Activated T-cell treated with anti-CD3 and anti-CD28 coated beads, Interleukin-2, amount 50 U/mL, for 72 hours (primary cell): ENCODE measurements at regions not wholly inside any gene's neighbourhood (a gene's known extent, or its start where the extent isn't known, plus 50 kb on each side); places are given as distances from the start of the nearest gene placed in this dataset.

Experiments used
- ATAC-seq, 2 donors: fragments of 150-1000 bp; cut with Tn5 transposase; replicated peaks in 1 of 2; 2 replicates each; pipeline ENCODE4 v1.10.0; 2021; ENCODE audit warnings: moderate library complexity in 2 of 2, mild to moderate bottlenecking in 1 of 2
- DNase-seq, 2 donors: peaks; one replicate each; pipeline ENCODE4 v3.0.0; 2021 to 2022; ENCODE audit warnings: mixed read lengths in 1 of 2
- H3K27ac Mint-ChIP-seq: one replicate; pipeline ENCODE4 v1.8.0; 2022; ENCODE audit warnings: mild to moderate bottlenecking, moderate library complexity, mixed read lengths
- H3K27me3 Mint-ChIP-seq: one replicate; pipeline ENCODE4 v1.8.0; 2022; ENCODE audit warnings: low read depth, mixed read lengths
- H3K36me3 Mint-ChIP-seq, 2 donors: one replicate each; pipeline ENCODE4 v1.8.0; 2022; ENCODE audit warnings: mixed read lengths in 2 of 2, mild to moderate bottlenecking in 1 of 2; ENCODE audit not compliant: insufficient read depth in 2 of 2
- H3K4me1 Mint-ChIP-seq: one replicate; pipeline ENCODE4 v1.8.0; 2022; ENCODE audit warnings: low read depth, mixed read lengths
- H3K4me3 Mint-ChIP-seq, 2 donors: one replicate each; pipeline ENCODE4 v1.8.0; 2022; ENCODE audit warnings: mild to moderate bottlenecking in 2 of 2, mixed read lengths in 2 of 2, moderate library complexity in 2 of 2
- H3K9me3 Mint-ChIP-seq, 2 donors: one replicate each; pipeline ENCODE4 v1.8.0; 2022; ENCODE audit warnings: mixed read lengths in 2 of 2

- Mint-ChIP-seq H3K9me3 (peaks cover 2 to 6% of the 10 kb centered on the region in 2 donors), H3K36me3 (peaks cover 0 to 2% of the 10 kb centered on the region in 2 donors), H3K4me1 (no peaks in the 10 kb centered on the region), H3K27me3 (no peaks in the 10 kb centered on the region), H3K27ac (no peak overlapping the region), H3K4me3 (no peak overlapping the region)
- DNase-seq (no peak), ATAC-seq (no peak)
Measured at GRCh38 chr18:33805592-33805991, 227.6 kb downstream of the ASXL3 start.

GRCh38 chr18:33804258-33804657, 226.2 kb downstream of the ASXL3 start:
- Mint-ChIP-seq H3K27ac (no peak overlapping the region), H3K9me3 (peaks cover 0 to 3% of the 10 kb centered on the region in 2 donors), H3K27me3 (no peaks in the 10 kb centered on the region), H3K4me3 (no peak overlapping the region), H3K36me3 (no peaks in the 10 kb centered on the region), H3K4me1 (no peaks in the 10 kb centered on the region)
- DNase-seq (no peak), ATAC-seq (no peak)

- Mint-ChIP-seq H3K4me3 (no peak overlapping the region), H3K4me1 (no peaks in the 10 kb centered on the region), H3K36me3 (no peaks in the 10 kb centered on the region), H3K27ac (no peak overlapping the region), H3K9me3 (no peaks in the 10 kb centered on the region), H3K27me3 (no peaks in the 10 kb centered on the region)
- DNase-seq (no peak), ATAC-seq (no peak)
Measured at GRCh38 chr18:33803636-33804035, 225.6 kb downstream of the ASXL3 start.

GRCh38 chr18:33802955-33803354, 224.9 kb downstream of the ASXL3 start:
- Mint-ChIP-seq H3K27me3 (no peaks in the 10 kb centered on the region), H3K9me3 (no peaks in the 10 kb centered on the region), H3K27ac (no peak overlapping the region), H3K36me3 (no peaks in the 10 kb centered on the region), H3K4me1 (no peaks in the 10 kb centered on the region), H3K4me3 (no peak overlapping the region)
- ATAC-seq (no peak), DNase-seq (no peak)
